C4-2B (cell line): ENCODE measurements at regions not wholly inside any gene's neighbourhood (a gene's known extent, or its start where the extent isn't known, plus 50 kb on each side); places are given as distances from the start of the nearest gene placed in this dataset.

Experiments used
- CTCF ChIP-seq: fragments of 450-650 bp; conservative IDR thresholded peaks from 2 replicates; pipeline ENCODE4 v1.5.1; 2017; ENCODE audit warnings: mild to moderate bottlenecking
- ZFX ChIP-seq: fragments of 450-650 bp; IDR thresholded peaks from 2 replicates; pipeline ENCODE4 v1.6.1; 2017

- no peak for TF ChIP-seq CTCF
- TF ChIP-seq ZFX = no peak
Observed at GRCh38 chr2:12514168-12514567, 202.6 kb upstream of the TRIB2 start.
